Suppressor macrophage (primary cell): ENCODE measurements at regions not wholly inside any gene's neighbourhood (a gene's known extent, or its start where the extent isn't known, plus 50 kb on each side); places are given as distances from the start of the nearest gene placed in this dataset.

Experiments used
- DNase-seq, 4 experiments: peaks; one replicate each; pipeline ENCODE4 v3.0.0-alpha.2; 2020 to 2022

DNA sequence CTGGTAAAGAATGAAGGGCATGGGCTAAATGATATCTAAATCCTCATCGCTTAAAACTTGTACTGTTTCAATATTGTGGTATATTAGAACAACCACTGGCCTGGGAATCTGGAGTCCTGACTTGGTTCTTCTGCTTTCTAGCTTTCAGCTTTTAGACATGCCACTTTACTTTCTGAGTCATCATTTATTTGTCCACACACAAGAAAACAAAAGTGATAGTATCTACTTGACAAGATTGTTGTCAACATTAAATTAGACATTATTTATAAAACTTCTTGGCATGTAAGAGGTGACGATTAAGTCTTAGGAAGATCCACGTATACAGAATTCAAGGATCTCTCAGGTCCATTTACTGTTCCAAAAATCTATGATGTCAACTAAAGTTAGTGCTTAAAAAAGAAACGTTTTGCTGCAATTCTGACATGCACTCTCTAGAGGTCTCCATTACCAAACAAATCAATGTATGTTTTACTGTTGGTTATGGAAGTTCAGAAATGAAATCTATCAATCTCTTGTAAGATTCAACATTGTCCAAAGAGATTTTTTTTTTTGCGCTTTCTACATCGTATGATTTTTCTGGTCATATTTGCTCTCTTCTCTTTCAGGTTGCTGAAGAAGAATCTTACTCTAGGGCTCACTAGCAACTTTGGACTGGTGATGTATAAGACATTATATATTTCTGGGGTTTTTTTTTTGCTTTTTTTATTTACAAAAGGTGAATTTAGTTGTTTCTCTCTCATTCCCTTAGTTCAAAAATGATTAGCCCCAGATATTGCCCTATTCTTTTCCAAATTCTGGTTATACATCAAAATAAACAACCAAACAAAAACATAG is 53.6 kb upstream of the DYNC1I1 start:
- peak in 2 of 4 experiments; percentile 20 to 31 for DNase-seq

- no peak for DNase-seq
Measured at GRCh38 chr7:95716357-95717122, 55.8 kb upstream of the DYNC1I1 start.

GRCh38 chr7:95715274-95715673 is 57.1 kb upstream of the DYNC1I1 start:
- DNase-seq: peak in 2 of 4 experiments; percentile 22 to 30

- no peak for DNase-seq
Measured at GRCh38 chr7:95710711-95711110, 61.6 kb upstream of the DYNC1I1 start.

DNA sequence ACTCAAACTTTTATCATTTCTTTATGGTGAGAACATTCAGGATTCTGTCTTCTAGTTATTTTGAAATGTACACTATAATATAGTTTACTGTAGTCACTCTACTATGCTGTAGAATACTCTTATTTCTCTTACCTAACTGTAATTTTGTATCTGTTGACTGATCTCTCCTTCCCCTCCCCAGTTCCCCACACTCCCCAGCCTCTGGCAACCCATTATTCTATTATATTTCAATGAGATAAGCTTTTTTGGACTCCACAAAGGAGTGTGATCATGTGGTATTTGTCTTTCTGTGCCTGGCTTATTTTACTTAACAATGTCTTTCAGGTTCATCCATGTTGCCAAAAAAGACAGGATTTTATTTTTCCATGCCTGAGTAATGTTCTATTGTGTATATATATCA is 71.4 kb upstream of the DYNC1I1 start:
- DNase-seq: no peak

DNA sequence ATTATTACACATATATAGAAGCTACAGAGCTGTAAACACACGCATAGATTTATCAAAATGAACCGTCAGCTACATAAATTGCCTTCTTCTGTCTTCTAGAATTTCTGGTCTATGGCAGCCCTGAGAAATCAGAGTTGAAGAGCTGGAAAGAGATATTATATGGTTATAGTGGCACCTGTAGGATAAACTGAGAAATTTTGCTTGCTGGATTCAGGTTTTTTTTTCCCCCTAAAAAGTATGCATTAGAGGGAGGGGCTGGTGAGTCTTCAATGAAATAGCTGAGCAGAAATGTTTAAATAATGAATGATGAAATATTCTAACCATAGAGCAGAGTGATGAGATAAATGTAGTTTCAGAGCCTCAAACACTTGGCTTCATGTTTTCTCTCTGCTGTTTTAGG is 78.0 kb upstream of the DYNC1I1 start:
- no peak for DNase-seq

DNA sequence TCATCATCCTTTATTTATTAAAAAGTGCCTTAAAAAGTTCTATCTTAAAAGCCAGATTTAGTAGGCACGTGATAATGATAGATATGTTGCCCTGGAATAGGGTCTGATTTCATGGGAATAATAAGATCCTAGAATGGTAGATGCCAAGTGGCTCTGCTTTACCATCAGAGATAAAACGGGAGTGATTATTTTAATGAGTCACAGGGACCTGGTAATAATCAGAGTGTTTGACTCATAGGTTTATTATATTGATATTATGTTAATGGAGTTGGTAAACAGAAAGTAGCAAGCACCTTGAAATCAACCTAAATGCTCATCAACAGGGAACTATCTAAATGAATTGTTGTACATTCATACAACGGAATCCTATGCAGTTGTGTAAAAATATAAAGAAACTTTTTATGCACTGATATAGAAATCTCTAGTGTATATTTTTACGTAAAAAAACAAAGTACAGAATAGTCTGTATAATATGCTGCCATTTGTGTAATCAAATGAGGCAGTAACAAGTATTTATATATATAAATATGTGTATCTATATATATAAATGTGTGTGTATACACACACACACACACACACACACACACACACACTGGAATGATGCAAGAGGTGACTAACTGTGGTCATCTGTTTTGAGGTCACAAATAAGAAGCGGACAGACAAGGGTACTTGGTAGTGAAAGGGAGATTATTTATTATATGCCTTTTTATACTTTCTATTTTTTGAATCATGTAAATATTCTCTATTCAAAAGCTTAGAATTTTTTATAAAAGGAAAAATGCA is 78.6 kb upstream of the DYNC1I1 start:
- DNase-seq: no peak

GRCh38 chr7:95691464-95691863 is 80.9 kb upstream of the DYNC1I1 start:
- DNase-seq: no peak

GRCh38 chr7:95690367-95690947 is 81.9 kb upstream of the DYNC1I1 start:
- DNase-seq: peak; percentile 17 to 54 (median 40)

DNA sequence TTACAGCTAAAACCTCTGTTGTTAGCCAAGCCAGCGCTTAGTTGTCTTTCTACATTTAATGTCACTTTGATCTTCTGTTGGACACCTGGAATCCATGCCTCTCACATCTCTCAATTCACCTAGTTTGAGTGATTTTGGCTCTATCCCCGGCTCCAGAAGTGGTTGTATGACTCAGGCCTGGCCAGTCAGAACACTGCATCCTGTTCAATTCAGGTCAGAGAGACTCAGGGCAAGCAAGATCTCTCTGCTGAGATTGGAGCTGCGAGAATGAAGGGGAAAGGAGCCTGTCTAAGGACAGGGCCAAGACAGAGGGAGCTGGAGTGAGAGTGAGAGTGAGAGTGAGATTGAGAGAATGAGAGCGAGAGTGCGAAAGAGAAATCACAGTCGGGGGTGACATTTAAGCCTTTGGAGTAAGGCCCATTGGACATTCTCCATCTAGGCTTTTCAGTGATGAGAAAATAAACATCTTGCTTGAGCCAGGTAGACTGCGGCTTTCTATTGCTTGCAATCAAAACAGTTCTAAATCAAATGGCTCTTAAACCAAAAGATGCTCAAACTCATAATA is 83.3 kb upstream of the DYNC1I1 start:
- DNase-seq: no peak

GRCh38 chr7:95687759-95688343 is 84.5 kb upstream of the DYNC1I1 start:
- peak in 3 of 4 experiments; percentile 14 to 28 (median 22) for DNase-seq

GRCh38 chr7:95686109-95686508 is 86.2 kb upstream of the DYNC1I1 start:
- peak; percentile 62 to 80 (median 76) for DNase-seq

DNA sequence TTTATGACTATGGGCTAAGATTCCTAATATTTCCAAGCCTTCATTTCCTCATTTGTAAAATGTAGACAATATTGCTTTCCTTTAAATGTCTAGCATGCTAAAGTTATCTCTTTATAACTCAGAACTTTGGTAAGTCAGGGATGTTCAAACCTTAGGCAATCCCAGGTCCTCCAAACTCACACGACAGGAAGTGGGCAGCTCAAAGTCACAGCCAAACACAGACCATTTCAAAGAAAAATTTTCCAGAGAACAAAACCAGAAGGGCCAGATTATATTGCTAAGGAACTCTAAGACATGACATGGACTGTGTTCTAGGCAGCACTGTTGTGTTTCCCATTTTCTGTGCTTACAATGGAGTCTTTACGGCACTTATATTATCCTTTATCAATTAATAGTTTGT is 87.8 kb upstream of the DYNC1I1 start:
- no peak for DNase-seq

DNA sequence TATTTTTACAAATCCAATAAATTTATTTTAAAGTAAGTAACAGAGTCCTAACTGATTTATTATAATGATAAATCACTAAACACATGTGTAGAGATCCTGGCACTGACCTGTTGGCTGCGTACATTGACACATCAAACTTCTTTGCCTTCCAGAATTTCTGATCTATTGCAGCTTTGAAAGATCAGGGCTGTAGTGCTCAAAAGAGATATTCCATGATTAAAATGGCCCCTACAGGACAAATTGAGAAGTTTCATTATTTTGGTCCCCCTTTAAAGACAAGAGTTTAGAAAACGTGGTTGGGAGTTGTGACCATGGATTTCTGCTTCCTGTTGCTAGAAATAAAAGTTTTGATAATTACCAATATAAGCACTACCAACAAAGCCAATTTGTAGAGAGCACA is 87.7 kb upstream of the PDK4 start:
- peak; percentile 7 to 77 (median 34) for DNase-seq

DNA sequence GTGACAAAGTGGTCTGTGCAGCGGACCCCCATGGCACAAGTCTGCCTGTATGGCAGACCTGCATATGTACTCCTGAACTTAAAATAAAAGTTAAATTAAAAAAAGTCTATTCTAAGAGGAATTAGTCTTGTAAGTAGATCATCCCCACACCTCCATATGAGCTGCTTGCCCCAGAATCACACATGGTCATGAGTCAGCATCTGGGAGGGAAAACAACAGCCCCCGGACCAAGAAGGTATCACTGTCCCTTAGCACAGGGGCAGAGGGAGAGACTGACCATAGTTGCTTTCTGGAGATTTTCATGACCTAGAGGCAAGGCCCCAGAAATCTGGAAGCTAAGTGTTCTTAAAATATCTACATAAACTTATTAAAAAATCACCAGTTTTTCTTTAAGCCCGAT is 86.6 kb upstream of the PDK4 start:
- peak in 3 of 4 experiments; percentile 20 to 32 (median 27) for DNase-seq

DNA sequence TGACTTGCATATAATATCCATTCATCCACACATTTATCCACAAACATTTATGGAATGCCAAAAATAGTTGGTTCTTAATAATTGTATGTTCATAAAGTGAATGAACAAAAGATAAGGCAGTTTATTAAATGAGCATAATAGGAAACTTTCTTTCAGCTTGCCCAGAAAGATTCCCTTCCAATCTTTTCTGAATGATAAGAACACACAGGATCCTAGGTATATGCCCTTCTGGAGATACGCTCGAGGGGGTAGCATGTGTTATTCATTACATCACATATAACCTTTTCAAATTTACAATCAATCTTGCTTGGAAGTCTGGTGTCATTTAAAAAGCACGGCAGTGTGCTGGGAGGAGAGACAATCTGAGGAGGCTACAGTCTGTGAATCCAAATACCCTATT is 80.4 kb upstream of the PDK4 start:
- no peak for DNase-seq

DNA sequence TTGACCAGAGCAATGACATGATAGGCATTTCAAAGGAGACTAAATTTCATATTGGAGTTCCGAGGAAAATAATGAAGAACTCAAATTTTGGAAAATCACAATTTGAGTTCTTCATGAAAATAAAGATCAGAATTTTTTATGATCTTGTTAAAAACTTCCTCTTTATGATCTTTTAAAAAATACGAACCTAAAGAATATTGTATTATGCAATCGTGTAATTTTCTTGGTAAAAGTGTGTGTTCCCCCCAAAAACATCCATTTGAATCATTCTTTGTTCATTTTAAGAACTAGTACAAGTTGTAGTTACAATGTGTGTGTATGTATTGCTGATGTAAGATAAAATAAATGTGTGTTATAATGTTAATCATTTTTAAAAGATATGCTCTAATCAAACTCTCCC is 79.3 kb upstream of the PDK4 start:
- DNase-seq: no peak

DNA sequence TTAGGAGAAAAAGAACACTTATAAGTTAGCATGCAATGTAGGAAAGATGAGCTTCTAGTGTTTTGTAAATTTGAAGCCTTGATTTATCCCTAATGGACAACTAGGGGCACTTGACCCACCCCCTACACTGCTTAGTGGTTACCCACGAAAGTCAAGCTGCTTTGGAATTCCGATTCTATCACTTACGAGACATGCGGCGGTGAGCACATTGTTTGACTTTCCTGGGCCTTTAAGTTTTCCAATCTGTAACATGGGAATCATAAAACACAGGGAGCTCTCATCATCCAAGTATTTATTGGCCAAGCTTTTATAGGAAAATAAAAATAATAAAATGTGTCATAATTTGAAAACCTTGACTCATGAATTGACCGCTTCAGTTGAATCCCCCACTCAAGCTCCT is 78.7 kb upstream of the PDK4 start:
- no peak for DNase-seq

DNA sequence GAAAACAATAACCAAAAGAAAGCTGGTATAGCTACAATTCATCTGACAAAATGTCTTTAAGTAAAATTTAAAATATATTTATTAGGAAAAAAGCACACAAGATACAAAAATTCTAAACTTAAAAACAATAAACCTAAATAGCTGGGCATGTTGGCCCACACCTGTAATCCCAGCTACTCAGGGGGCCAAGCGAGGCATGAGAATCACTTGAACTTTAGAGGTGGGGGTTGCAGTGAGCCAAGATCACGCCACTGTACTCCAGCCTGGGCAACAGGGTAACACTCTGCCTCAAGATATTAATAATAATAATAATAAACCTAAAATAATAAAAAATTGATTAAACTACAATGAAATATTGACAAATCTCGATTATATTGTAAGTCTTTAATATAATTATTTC is 77.8 kb upstream of the PDK4 start:
- DNase-seq: no peak

- no peak for DNase-seq
Measured at GRCh38 chr7:95672434-95672833, 76.1 kb upstream of the PDK4 start.

DNA sequence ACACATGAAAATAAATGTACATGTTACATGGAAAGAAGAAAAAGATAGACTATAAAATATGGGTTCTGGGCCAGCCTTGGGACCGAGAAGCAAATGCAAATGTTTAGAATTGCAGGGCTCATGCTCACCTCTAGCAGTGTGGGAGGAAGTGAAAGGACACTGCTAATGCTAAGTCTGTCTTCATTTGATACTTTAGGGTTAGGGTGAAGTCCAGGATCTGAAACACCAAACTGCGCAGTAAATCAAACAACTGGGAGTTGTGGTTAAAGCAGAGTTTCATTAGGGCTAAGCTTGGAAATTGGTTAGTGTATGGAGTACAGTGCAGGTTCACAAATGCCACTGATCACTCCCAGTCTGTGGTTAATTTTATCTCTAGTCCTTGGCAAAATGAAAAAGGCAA is 73.2 kb upstream of the PDK4 start:
- no peak for DNase-seq

GRCh38 chr7:95668504-95669018 is 72.2 kb upstream of the PDK4 start:
- DNase-seq: no peak
